IMR-90 (cell line): ENCODE measurements at regions not wholly inside any gene's neighbourhood (a gene's known extent, or its start where the extent isn't known, plus 50 kb on each side); places are given as distances from the start of the nearest gene placed in this dataset.

Experiments
- ATAC-seq: fragments of 200-7000 bp; cut with Tn5 transposase; 2 replicates; pipeline ENCODE4 v1.9.1; 2020; ENCODE audit warnings: low read depth, mild to moderate bottlenecking, moderate library complexity
- BruUV-seq: library from RNA; stranded (reverse); fragments of 400-500 nt; replicated peaks from 2 replicates; lab custom pipeline; 2021; lab: Mats Ljungman, UMichigan
- CTCF ChIA-PET: fragments of 300-600 bp; formaldehyde crosslinking; extraction: SDS; loops from one replicate; lab custom pipeline; 2021; ENCODE audit warnings: antibody characterized with exemption; lab: Yijun Ruan, JAX
- POLR2A ChIA-PET: fragments of 300-600 bp; sonication (Branson Sonifier 250); formaldehyde crosslinking; loops from one replicate; lab custom pipeline; 2022; ENCODE audit warnings: antibody characterized with exemption; ENCODE audit not compliant: unreplicated experiment; lab: Charles Lee
- DNase-seq: peaks from one replicate; pipeline ENCODE4 v3.0.0; 2013
- H2AFZ ChIP-seq: replicated peaks from 2 replicates; pipeline ENCODE3; 2013; ENCODE audit warnings: low read length, mild to moderate bottlenecking; ENCODE audit not compliant: poor library complexity
- H2AK5ac ChIP-seq: 2 replicates; pipeline ENCODE4 v1.6.1; 2013; ENCODE audit warnings: low read depth, low read length, inconsistent platforms
- H2AK9ac ChIP-seq: replicated peaks from 2 replicates; pipeline ENCODE3; 2013; ENCODE audit warnings: mild to moderate bottlenecking, low read depth, low read length, moderate library complexity; ENCODE audit not compliant: poor library complexity
- H2BK120ac ChIP-seq: 2 replicates; pipeline ENCODE4 v1.6.1; 2013; ENCODE audit warnings: low read depth, low read length, inconsistent platforms
- H2BK15ac ChIP-seq: 3 replicates; pipeline ENCODE4 v1.6.1; 2013; ENCODE audit warnings: low read depth, low read length, inconsistent platforms
- H2BK20ac ChIP-seq: 2 replicates; pipeline ENCODE4 v1.6.1; 2013; ENCODE audit warnings: low read depth, mild to moderate bottlenecking, inconsistent platforms, low read length, moderate library complexity
- H2BK5ac ChIP-seq: 2 replicates; pipeline ENCODE4 v1.6.1; 2013; ENCODE audit warnings: mild to moderate bottlenecking, low read depth, low read length, inconsistent platforms; ENCODE audit not compliant: poor library complexity, severe bottlenecking
- H3K14ac ChIP-seq: replicated peaks from 2 replicates; pipeline ENCODE4 v1.6.1; 2013; ENCODE audit warnings: low read depth, low read length, inconsistent platforms
- H3K18ac ChIP-seq: 2 replicates; pipeline ENCODE4 v1.6.1; 2013; ENCODE audit warnings: low read depth, low read length, control low read depth
- H3K23ac ChIP-seq: 2 replicates; pipeline ENCODE4 v1.6.1; 2013; ENCODE audit warnings: low read depth, low read length, inconsistent platforms
- H3K27ac ChIP-seq: 2 replicates; pipeline ENCODE4 v1.5.1; 2013; ENCODE audit warnings: mild to moderate bottlenecking, control low read depth, low read length; ENCODE audit not compliant: insufficient read depth
- H3K27me3 ChIP-seq: 2 replicates; pipeline ENCODE4 v1.6.1; 2013; ENCODE audit warnings: low read length; ENCODE audit not compliant: control insufficient read depth, insufficient read depth
- H3K36me3 ChIP-seq: 2 replicates; pipeline ENCODE4 v1.6.1; 2013; ENCODE audit warnings: low read length, mixed read lengths; ENCODE audit not compliant: control insufficient read depth, insufficient read depth
- H3K4ac ChIP-seq: 2 replicates; pipeline ENCODE4 v1.6.1; 2013; ENCODE audit warnings: low read depth, low read length, inconsistent platforms
- H3K4me1 ChIP-seq: 2 replicates; pipeline ENCODE4 v1.6.1; 2013; ENCODE audit warnings: low read length, mixed read lengths; ENCODE audit not compliant: control insufficient read depth, insufficient read depth
- H3K4me2 ChIP-seq: 2 replicates; pipeline ENCODE4 v1.6.1; 2013; ENCODE audit warnings: low read depth, mild to moderate bottlenecking, control low read depth, low read length, moderate library complexity
- H3K4me3 ChIP-seq: 2 replicates; pipeline ENCODE4 v1.5.1; 2013; ENCODE audit warnings: low read depth, mild to moderate bottlenecking, control low read depth, low read length, moderate library complexity; ENCODE audit not compliant: insufficient read depth
- H3K56ac ChIP-seq: 2 replicates; pipeline ENCODE4 v1.6.1; 2013; ENCODE audit warnings: low read length, inconsistent platforms; ENCODE audit not compliant: insufficient read depth; ENCODE audit errors: extremely low read depth
- H3K79me1 ChIP-seq, 2 experiments: 2 replicates each; pipeline ENCODE4 v1.6.1; 2013; ENCODE audit warnings: low read length in 2 of 2, inconsistent platforms in 1 of 2, low read depth in 1 of 2
- H3K9ac ChIP-seq: 2 replicates; pipeline ENCODE4 v1.6.1; 2013; ENCODE audit warnings: low read depth, low read length, control low read depth
- H3K9me1 ChIP-seq: 2 replicates; pipeline ENCODE4 v1.6.1; 2013; ENCODE audit warnings: low read length, inconsistent platforms; ENCODE audit not compliant: insufficient read depth
- H3K9me3 ChIP-seq: 2 replicates; pipeline ENCODE4 v1.6.1; 2013; ENCODE audit warnings: low read length; ENCODE audit not compliant: control insufficient read depth, insufficient read depth
- H4K20me1 ChIP-seq: 2 replicates; pipeline ENCODE4 v1.6.1; 2013; ENCODE audit warnings: low read length, inconsistent platforms; ENCODE audit not compliant: insufficient read depth
- H4K5ac ChIP-seq: 2 replicates; pipeline ENCODE4 v1.6.1; 2013; ENCODE audit warnings: mild to moderate bottlenecking, low read depth, low read length, control low read depth
- H4K8ac ChIP-seq, 2 experiments: 2 replicates each; pipeline ENCODE4 v1.6.1; 2013; ENCODE audit warnings: low read depth in 2 of 2, low read length in 2 of 2, control low read depth in 1 of 2, inconsistent platforms in 1 of 2
- H4K91ac ChIP-seq: 2 replicates; pipeline ENCODE4 v1.6.1; 2013; ENCODE audit warnings: low read depth, low read length, inconsistent platforms; ENCODE audit not compliant: insufficient read depth
- CEBPB ChIP-seq: IDR thresholded peaks from 2 replicates; pipeline ENCODE4 v1.6.1; 2012; ENCODE audit warnings: low read depth, low read length, improper control_type of control experiment
- CTCF ChIP-seq: conservative IDR thresholded peaks from 2 replicates; pipeline ENCODE4 v1.5.1; 2012; ENCODE audit warnings: mild to moderate bottlenecking, low read depth, low read length, improper control_type of control experiment
- FOS ChIP-seq: fragments of 150-350 bp; IDR thresholded peaks from 2 replicates; pipeline ENCODE4 v1.6.1; 2016; ENCODE audit warnings: low read depth, low read length
- MAZ ChIP-seq: IDR thresholded peaks from 2 replicates; pipeline ENCODE4 v1.6.1; 2012; ENCODE audit warnings: low read depth, mild to moderate bottlenecking, low read length, improper control_type of control experiment, moderate library complexity, borderline replicate concordance
- MXI1 ChIP-seq: IDR thresholded peaks from 2 replicates; pipeline ENCODE4 v1.6.1; 2012; ENCODE audit warnings: low read depth, mild to moderate bottlenecking, low read length, moderate library complexity, borderline replicate concordance
- RAD21 ChIP-seq: IDR thresholded peaks from 2 replicates; pipeline ENCODE4 v1.6.1; 2012; ENCODE audit warnings: low read length, improper control_type of control experiment
- USF2 ChIP-seq: fragments of 150-350 bp; IDR thresholded peaks from 2 replicates; pipeline ENCODE4 v1.6.1; 2017; ENCODE audit warnings: mild to moderate bottlenecking, antibody characterized with exemption, low read length, low read depth
- WGBS, 2 experiments: methylation state at CpG; one replicate each; pipeline versions ENCODE4 v1.1.5 to v1.1.7; 2013; ENCODE audit warnings: missing lambda C conversion rate in 2 of 2; ENCODE audit not compliant: insufficient read length in 1 of 2; ENCODE audit errors: extremely low coverage in 2 of 2; 5-methylcytosine and 5-hydroxymethylcytosine counted together
- dilution Hi-C: fragments of 300-500 bp; cut with HindIII; formaldehyde crosslinking; loops from one replicate; pipeline ENCODE4 v1.14.3; 2018; ENCODE audit warnings: low sequenced_read_pairs; ENCODE audit not compliant: unreplicated experiment
- in situ Hi-C: fragments of 300-500 bp; cut with MboI; formaldehyde crosslinking; loops from 3 replicates; pipeline ENCODE4 v1.14.3; 2019; ENCODE audit warnings: low sequenced_read_pairs, inconsistent platforms, mixed read lengths
- intact Hi-C: fragments of 100-400 bp; cut with micrococcal nuclease; formaldehyde crosslinking; loops from 2 replicates; pipeline ENCODE4 v1.10.0; 2022

- in situ Hi-C loops (no loop called here), dilution Hi-C loops (no loop called here), intact Hi-C loops (no loop called here)
- no peaks in the 10 kb centered on the region for H4K20me1 ChIP-seq
- no peak overlapping the region for H2BK15ac ChIP-seq
- H3K4me2 ChIP-seq = no peak overlapping the region
- H4K91ac ChIP-seq = no peak overlapping the region
- no peak overlapping the region for H3K4ac ChIP-seq
- H3K79me1 ChIP-seq = no peaks in the 10 kb centered on the region
- no peak overlapping the region for H2AK9ac ChIP-seq
- no peak overlapping the region for H3K56ac ChIP-seq
- H2AFZ ChIP-seq = no peak overlapping the region
- no peak overlapping the region for H2BK120ac ChIP-seq
- H3K27me3 ChIP-seq = peaks cover 5% of the 10 kb centered on the region
- no peak overlapping the region for H3K4me3 ChIP-seq
- H3K4me1 ChIP-seq = peaks cover 2% of the 10 kb centered on the region; the same call in 1 of the 2 replicates
- no peak overlapping the region for H3K27ac ChIP-seq
- H3K14ac ChIP-seq = no peak overlapping the region
- ATAC-seq (no peak), DNase-seq (no peak)
- peaks cover 1% of the 10 kb centered on the region; the same call in 1 of the 2 replicates for H3K9me3 ChIP-seq
- no peak overlapping the region for H4K5ac ChIP-seq
- H3K9me1 ChIP-seq = no peaks in the 10 kb centered on the region; the same call in 1 of the 2 replicates
- H3K18ac ChIP-seq = no peak overlapping the region
- H3K23ac ChIP-seq = no peak overlapping the region
- no peak overlapping the region for H2BK5ac ChIP-seq
- H3K9ac ChIP-seq = no peak overlapping the region
- H3K36me3 ChIP-seq = no peaks in the 10 kb centered on the region
- BruUV-seq = no TSS peak
- H2AK5ac ChIP-seq = no peak overlapping the region
- H2BK20ac ChIP-seq = no peak overlapping the region
- ChIA-PET POLR2A (interaction anchor here (0.6 kb wide), 1 partner anchor 11 kb away, joined by 7 read pairs; no protein-coding TSS in a partner anchor), CTCF (no interaction called here)
- no peak overlapping the region for H4K8ac ChIP-seq
- TF ChIP-seq MAZ (no peak), CTCF (no peak), MXI1 (no peak), USF2 (no peak), CEBPB (no peak), FOS (no peak), RAD21 (no peak)
- WGBS, 2 experiments = 60% methylated on average over 1 of the region's 2 CpGs; no CpG with 5 or more reads in 1 of the 2 experiments
Measured at GRCh38 chr15:34684351-34684750, 70.4 kb downstream of the GJD2 start.
